ENCODE measurements at regions not wholly inside any gene's neighbourhood (a gene's known extent, or its start where the extent isn't known, plus 50 kb on each side); places are given as distances from the start of the nearest gene placed in this dataset.
A peak's percentile ranks its signal among the peaks of the same experiment; 100 is the strongest.

DNA sequence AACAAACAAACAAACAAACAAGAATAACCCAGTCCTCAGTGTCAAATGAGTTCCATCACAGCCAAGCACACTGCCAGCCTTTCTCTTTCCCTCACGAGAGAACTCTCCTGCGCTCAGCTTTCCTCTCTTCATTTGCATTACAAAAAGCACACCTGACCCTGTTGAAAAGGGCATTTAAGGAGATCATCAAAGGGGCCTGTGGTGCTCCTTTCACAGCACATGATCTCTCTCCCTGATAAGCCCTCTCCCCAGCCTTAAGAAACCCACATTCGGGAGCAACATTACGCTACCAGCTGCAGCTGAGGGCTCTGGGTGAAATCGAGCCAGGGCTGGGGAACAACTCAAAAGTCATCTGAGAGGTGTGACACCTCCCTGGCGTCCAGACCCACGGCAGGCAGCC is 165.6 kb upstream of the TMCC3 start:
- DNase-seq (ENCODE audit: low spot score) = no peak

- DNase-seq (ENCODE audit: low spot score) = no peak
Measured at GRCh38 chr12:94815450-94815849, 165.1 kb upstream of the TMCC3 start.

GRCh38 chr12:94813314-94813713 is 163.0 kb upstream of the TMCC3 start:
- DNase-seq (ENCODE audit: low spot score) = peak; percentile 48

GRCh38 chr12:94812345-94812744 is 162.0 kb upstream of the TMCC3 start:
- no peak for DNase-seq (ENCODE audit: low spot score)

GRCh38 chr12:94811611-94812010 is 161.3 kb upstream of the TMCC3 start:
- DNase-seq (ENCODE audit: low spot score) = no peak

- no peak for DNase-seq (ENCODE audit: low spot score)
Measured at GRCh38 chr12:94807951-94808350, 157.6 kb upstream of the TMCC3 start.

- DNase-seq (ENCODE audit: low spot score) = no peak
Measured at GRCh38 chr12:94806617-94807016, 156.3 kb upstream of the TMCC3 start.

GRCh38 chr12:94805749-94806529 is 155.6 kb upstream of the TMCC3 start:
- DNase-seq (ENCODE audit: low spot score) = peak; percentile 3

DNA sequence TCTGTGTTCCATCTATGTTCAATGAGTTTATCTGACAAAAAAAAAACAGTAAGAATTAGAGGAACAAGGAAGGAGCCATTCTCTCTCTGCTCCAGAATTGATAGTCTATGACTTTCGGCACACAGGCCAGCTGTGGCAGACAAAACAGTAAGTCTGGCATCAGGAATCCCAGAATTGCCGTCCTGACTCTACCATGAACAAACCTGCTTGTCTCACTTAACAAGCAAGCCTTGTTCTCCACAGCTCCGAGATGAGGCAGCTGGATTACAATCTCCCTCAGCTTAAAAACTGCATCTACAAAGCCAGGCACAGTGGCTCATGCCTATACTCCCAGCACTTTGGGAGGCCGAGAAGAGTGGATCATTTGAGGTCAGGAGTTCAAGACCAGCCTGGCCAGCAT is 153.6 kb upstream of the TMCC3 start:
- DNase-seq (ENCODE audit: low spot score) = no peak

GRCh38 chr12:94802796-94803195 is 152.4 kb upstream of the TMCC3 start:
- no peak for DNase-seq (ENCODE audit: low spot score)

GRCh38 chr12:94801745-94802144 is 151.4 kb upstream of the TMCC3 start:
- no peak for DNase-seq (ENCODE audit: low spot score)

DNA sequence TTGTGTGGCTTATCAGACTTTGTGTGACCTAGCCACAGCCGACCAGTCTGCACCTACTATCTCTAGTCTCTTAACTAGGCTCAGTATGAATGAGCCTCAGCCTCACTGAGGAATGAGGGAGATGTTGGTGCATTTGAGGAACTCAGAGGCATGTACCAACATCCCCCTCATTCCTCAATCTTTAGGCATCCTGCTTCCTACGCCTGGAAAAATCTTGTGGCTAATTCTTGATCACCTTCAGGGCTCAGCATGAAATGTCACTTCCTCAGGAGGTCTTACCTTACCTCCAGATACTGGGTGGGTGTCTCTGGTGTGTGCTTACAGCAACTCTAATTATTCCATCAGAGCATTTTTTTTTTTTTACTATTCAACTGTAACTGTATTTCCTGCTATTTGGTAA is 148.8 kb upstream of the TMCC3 start:
- DNase-seq (ENCODE audit: low spot score) = no peak

GRCh38 chr12:94798113-94798512 is 147.8 kb upstream of the TMCC3 start:
- DNase-seq (ENCODE audit: low spot score) = no peak

- peak; percentile 37 for DNase-seq (ENCODE audit: low spot score)
Measured at GRCh38 chr12:94795520-94795919, 145.2 kb upstream of the TMCC3 start.

DNA sequence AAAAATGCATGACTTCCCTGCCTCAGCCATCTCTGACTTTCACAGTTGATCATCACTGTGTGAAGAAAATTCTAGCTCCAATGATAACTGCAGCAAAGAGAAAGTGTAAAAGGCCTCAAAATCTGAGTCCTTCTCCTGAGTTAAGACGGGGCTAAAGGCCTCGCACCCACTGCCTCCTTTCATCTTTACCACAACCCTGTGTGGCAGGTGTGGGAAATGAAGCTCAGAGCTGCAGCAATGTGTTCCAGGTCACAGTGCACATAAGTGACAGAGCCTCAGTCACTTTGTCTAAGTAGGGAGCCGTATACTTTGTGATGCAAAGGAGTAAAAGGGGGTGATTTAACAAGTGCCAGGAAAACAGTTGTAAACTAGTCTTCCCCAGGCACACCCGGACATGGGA is 144.7 kb upstream of the TMCC3 start:
- no peak for DNase-seq (ENCODE audit: low spot score)

DNA sequence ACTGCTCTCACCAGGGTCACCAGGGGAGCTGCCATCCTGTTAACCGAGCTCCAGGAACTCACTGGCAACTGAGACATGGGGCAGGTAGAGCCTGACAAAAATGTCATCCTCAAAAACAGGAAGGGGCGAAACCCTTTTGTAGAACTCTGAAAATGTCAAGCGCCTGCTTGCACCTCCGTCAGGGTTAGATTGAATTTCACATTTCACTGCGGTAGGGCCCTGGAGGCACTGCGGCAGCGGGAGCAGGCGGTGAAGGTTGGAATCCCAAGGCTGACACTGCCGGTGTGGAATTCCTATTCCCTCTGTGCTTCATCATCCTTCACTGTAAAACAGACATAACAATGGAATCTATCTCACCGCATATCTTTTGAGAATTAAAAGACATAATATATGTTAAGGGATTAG is 142.8 kb upstream of the TMCC3 start:
- DNase-seq (ENCODE audit: low spot score) = no peak

DNA sequence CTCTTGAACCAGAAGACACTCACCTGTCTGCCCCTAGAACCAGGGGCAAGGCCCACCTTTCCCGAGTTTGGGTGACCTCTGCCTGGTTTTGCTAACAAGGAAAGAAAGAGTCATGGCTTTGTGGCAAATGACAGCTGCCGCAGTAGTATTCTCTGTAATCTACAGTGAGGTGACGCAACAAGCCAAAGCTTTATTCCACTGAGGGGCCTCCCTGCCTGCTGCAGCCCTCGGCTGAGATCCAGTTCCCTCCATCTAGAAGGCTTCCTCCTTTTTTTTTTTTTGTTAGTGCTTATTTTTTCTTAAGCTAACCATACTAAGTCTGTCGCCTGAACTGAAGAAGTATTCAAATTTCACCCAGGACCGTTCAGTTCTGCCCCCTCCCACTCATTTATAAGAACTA is 142.3 kb upstream of the TMCC3 start:
- DNase-seq (ENCODE audit: low spot score) = no peak

DNA sequence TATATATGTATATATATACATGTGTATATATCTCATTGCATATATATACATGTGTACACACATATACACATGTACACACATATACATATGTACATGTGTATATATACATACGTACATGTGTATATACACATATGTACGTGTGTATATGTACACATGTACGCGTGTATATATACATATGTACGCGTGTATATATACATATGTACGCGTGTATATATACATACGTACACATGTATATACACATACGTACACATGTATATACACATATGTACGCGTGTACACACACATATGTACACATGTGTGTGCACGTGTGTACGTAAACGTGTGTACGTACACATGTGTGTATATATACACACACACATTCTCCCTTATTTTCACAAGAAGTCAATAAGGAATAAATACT is 141.6 kb upstream of the TMCC3 start:
- no peak for DNase-seq (ENCODE audit: low spot score)

- DNase-seq (ENCODE audit: low spot score) = no peak
Measured at GRCh38 chr12:94790825-94791224, 140.5 kb upstream of the TMCC3 start.

DNA sequence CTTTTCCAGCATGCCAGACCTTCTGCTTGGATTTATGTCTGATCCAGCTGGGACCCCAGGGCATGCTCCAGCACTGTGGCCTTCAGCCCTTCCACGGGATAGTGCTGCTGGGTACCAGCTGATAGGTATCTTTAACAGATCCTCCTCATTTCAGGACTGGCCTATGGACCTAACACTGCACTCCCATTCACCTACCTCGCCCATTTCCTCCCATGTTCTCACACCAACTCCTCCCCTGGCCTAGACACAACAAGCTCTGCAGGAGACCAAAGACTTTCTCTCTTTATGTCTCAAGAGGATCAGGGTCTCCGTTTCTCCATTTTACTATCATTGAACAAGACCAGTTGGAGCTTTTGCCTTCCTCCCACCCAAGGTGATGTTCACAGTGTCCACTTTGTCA is 140.0 kb upstream of the TMCC3 start:
- no peak for DNase-seq (ENCODE audit: low spot score)

DNA sequence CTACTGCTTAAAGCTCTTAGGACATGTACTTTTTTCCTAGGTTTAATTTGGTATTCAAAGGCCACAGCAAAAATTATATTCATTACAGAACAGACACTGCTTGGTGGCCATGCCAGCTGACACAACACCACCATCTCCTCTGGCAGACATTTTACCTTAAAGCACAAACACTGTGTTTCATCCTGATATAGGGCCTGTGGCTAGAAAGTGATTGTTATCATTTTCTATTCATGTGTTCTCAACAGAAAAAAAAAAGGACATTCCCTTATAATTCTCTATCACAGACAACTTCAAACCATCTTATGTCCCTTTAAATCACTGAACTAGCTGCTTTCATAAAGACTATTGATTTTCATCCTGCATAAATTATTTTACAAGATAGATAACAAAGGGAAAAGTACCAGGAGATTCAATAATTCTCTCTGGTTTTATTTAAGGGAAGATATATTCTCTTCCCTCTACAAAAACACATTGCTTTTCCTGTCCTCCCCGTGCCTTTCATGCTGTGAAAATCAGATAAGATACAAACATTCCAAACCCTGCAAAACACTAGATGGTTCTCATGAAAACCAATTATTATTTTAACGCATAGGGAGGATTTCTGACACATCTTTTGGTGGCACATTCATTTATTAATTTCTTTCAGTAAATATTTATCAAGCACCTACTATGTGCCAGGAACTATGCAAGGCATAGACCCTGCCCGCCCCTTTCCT is 139.3 kb upstream of the TMCC3 start:
- DNase-seq (ENCODE audit: low spot score) = no peak

DNA sequence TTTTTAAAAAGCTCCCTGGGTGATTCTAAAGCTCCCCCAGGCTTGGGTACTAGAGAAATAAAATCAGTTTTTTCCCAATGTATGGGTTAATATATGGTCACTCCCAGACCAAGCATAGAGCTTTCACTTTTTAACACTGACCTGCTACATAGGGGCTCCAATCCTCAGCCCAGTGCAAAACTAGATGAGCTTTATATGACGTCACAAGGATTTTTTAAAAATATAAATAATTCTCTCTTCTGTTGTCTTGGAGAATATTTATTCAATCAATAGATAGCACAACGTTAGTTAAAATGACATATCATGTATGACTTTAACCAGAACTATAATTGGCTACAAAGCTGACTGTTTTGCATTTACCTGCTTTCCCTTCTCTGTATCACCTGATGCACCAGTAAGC is 137.9 kb upstream of the TMCC3 start:
- no peak for DNase-seq (ENCODE audit: low spot score)

- no peak for DNase-seq (ENCODE audit: low spot score)
Measured at GRCh38 chr12:94786906-94787305, 136.5 kb upstream of the TMCC3 start.

DNA sequence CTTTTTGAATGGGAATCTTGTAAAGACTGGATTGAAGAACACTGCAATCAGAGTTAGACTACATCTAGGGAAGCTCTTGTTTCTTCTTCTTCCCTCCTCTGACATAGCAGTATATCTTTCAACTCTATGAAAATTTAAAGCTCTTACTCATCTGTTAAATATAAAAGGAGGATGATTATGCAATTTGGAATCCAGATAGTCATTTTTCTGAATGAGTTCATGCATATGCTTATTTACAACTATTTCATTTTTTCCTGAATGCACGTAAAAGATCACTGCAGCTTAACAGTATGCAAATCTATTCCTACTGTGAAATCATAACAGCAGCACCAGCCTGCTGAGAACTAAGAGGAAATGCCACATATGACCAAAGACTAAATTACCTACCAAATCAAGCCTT is 133.5 kb upstream of the TMCC3 start:
- peak; percentile 26 for DNase-seq (ENCODE audit: low spot score)
